GM12872 (cell line): ENCODE measurements at regions not wholly inside any gene's neighbourhood (a gene's known extent, or its start where the extent isn't known, plus 50 kb on each side); places are given as distances from the start of the nearest gene placed in this dataset.

Experiments used
- CTCF ChIP-seq: IDR thresholded peaks from 3 replicates; pipeline ENCODE4 v1.5.1; 2011; ENCODE audit warnings: low read depth, mild to moderate bottlenecking, low read length, moderate library complexity; ENCODE audit not compliant: insufficient read depth

- no peak for TF ChIP-seq CTCF
Measured at GRCh38 chr1:208683141-208683540, 439.0 kb upstream of the PLXNA2 start.

- no peak for TF ChIP-seq CTCF
Measured at GRCh38 chr1:208684192-208684591, 440.0 kb upstream of the PLXNA2 start.

GRCh38 chr1:208686592-208686991, 442.4 kb upstream of the PLXNA2 start:
- TF ChIP-seq CTCF: no peak

GRCh38 chr1:208688656-208689315, 444.6 kb upstream of the PLXNA2 start:
- no peak for TF ChIP-seq CTCF

GRCh38 chr1:208691012-208691411, 446.8 kb upstream of the PLXNA2 start:
- no peak for TF ChIP-seq CTCF

GRCh38 chr1:208709981-208710380, 465.8 kb upstream of the PLXNA2 start:
- no peak for TF ChIP-seq CTCF

- TF ChIP-seq CTCF: no peak
Measured at GRCh38 chr1:208714323-208714722, 470.1 kb upstream of the PLXNA2 start.
